Keratinocyte (primary cell): ENCODE measurements at regions not wholly inside any gene's neighbourhood (a gene's known extent, or its start where the extent isn't known, plus 50 kb on each side); places are given as distances from the start of the nearest gene placed in this dataset.

Source experiments
- DNase-seq: peaks from one replicate; pipeline ENCODE4 v3.0.0-alpha.2; 2011; ENCODE audit warnings: low read depth, missing footprints, low spot score
- FAIRE-seq: peaks from 2 replicates; lab custom pipeline; 2011; peaks lifted over from hg19 to GRCh38; lab: Jason Lieb, UNC
- H2AFZ ChIP-seq: 2 replicates; pipeline ENCODE4 v1.6.0; 2012; ENCODE audit warnings: low read length, control low read depth, inconsistent platforms; ENCODE audit not compliant: control insufficient read depth
- H3K27ac ChIP-seq: 2 replicates; pipeline ENCODE4 v1.5.1; 2011; ENCODE audit warnings: low read length; ENCODE audit not compliant: control insufficient read depth, insufficient read depth
- H3K27me3 ChIP-seq: 3 replicates; pipeline ENCODE4 v1.6.0; 2011; ENCODE audit warnings: low read length; ENCODE audit not compliant: control insufficient read depth, insufficient read depth; ENCODE audit errors: extremely low read depth
- H3K36me3 ChIP-seq, 2 experiments: 2 replicates in 1 of 2; 3 replicates in 1 of 2; pipeline ENCODE4 v1.5.1; 2011; ENCODE audit warnings: low read length in 2 of 2, mild to moderate bottlenecking in 1 of 2; ENCODE audit not compliant: control insufficient read depth in 2 of 2, insufficient read depth in 2 of 2; ENCODE audit errors: extremely low read depth in 1 of 2
- H3K4me1 ChIP-seq: 3 replicates; pipeline ENCODE4 v1.5.1; 2011; ENCODE audit warnings: low read length; ENCODE audit not compliant: control insufficient read depth, insufficient read depth; ENCODE audit errors: extremely low read depth
- H3K4me2 ChIP-seq: 3 replicates; pipeline ENCODE4 v1.6.0; 2011; ENCODE audit warnings: low read depth, low read length; ENCODE audit not compliant: control insufficient read depth, insufficient read depth; ENCODE audit errors: extremely low read depth
- H3K4me3 ChIP-seq, 3 experiments: fragments of 200-600 bp in 1 of 3; sonication (generic) in 1 of 3; 2 replicates in 2 of 3; 3 replicates in 1 of 3; pipeline ENCODE4 v1.5.1; 2011 to 2016; ENCODE audit warnings: low read length in 3 of 3, mild to moderate bottlenecking in 3 of 3, control low read depth in 2 of 3, inconsistent platforms in 1 of 3, low read depth in 1 of 3, mixed read lengths in 1 of 3, mixed run types in 1 of 3, moderate library complexity in 1 of 3; ENCODE audit not compliant: control insufficient read depth in 2 of 3, insufficient read depth in 2 of 3; ENCODE audit errors: extremely low read depth in 1 of 3
- H3K79me2 ChIP-seq: 2 replicates; pipeline ENCODE4 v1.6.0; 2012; ENCODE audit warnings: low read length; ENCODE audit not compliant: control insufficient read depth, insufficient read depth
- H3K9ac ChIP-seq: 3 replicates; pipeline ENCODE4 v1.6.0; 2011; ENCODE audit warnings: low read length; ENCODE audit not compliant: control insufficient read depth, insufficient read depth; ENCODE audit errors: extremely low read depth
- H3K9me1 ChIP-seq: 3 replicates; pipeline ENCODE4 v1.6.0; 2011; ENCODE audit warnings: low read length; ENCODE audit not compliant: control insufficient read depth, insufficient read depth; ENCODE audit errors: extremely low read depth
- H3K9me3 ChIP-seq: 2 replicates; pipeline ENCODE4 v1.5.1; 2012; ENCODE audit warnings: low read depth, low read length; ENCODE audit not compliant: control insufficient read depth
- H4K20me1 ChIP-seq: 3 replicates; pipeline ENCODE4 v1.6.0; 2011; ENCODE audit warnings: low read length; ENCODE audit not compliant: control insufficient read depth, insufficient read depth; ENCODE audit errors: extremely low read depth
- CTCF ChIP-seq, 3 experiments: IDR thresholded peaks in 1 of 3; conservative IDR thresholded peaks in 1 of 3; optimal IDR thresholded peaks in 1 of 3; 2 replicates in 2 of 3; 3 replicates in 1 of 3; pipeline versions ENCODE3 to v1.5.1; 2011; ENCODE audit warnings: low read length in 3 of 3, mild to moderate bottlenecking in 3 of 3, moderate library complexity in 2 of 3, control low read depth in 1 of 3, inconsistent platforms in 1 of 3; ENCODE audit not compliant: insufficient read depth in 2 of 3; ENCODE audit errors: extremely low read depth in 1 of 3
- EZH2 ChIP-seq: IDR thresholded peaks from one replicate; pipeline ENCODE4 v1.6.1; 2012; ENCODE audit warnings: inconsistent platforms, mild to moderate bottlenecking, low read length, moderate library complexity
- dilution Hi-C: fragments of 300-500 bp; cut with MboI; formaldehyde crosslinking; loops from one replicate; pipeline ENCODE4 v1.7.0; 2020; ENCODE audit warnings: low sequenced_read_pairs; ENCODE audit not compliant: extremely low pct_ligation_motif_present

DNA sequence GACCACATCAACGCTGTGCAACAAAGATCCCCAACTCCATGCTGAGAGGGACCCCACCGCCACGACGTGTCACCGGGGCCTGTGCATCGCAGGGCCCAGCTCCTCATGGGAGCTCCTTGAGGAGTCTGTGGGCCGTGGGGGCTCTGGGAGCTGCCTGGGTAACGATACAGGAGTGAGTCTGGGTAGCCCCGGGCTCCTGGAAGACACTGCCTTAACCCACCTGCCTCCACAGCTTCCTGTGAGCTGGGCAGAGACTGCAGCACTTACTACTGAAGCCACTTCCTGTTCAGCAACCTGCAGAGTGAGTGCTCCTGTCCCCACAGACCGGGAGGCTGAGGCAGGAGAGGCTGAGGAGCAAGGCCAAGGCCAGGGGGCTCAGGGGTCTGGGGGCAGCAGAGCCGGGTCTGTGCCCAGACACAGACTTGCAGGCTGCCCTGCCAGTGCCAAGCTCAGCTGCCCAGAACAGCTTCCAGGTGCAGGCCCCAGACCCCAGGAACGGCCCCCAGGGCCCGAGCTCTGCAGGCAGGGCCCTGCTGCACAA, 226.7 kb downstream of the BRD1 start:
- peaks cover 21% of the 10 kb centered on the region for H3K9me3 ChIP-seq
- no peak overlapping the region for H3K27ac ChIP-seq
- no peak for FAIRE-seq
- TF ChIP-seq CTCF (optimal IDR thresholded peaks at IDR 0.05 in 1 of 3, IDR thresholded peaks at IDR 0.05 in 1 of 3, conservative IDR thresholded peaks at IDR 0.05 in 1 of 3; ENCODE audit: extremely low read depth in 1 of 3, insufficient read depth in 2 of 3, low read length in 3 of 3) (no peak), EZH2 (no peak)
- no peaks in the 10 kb centered on the region for H3K79me2 ChIP-seq
- dilution Hi-C loops = no loop called here
- H3K4me1 ChIP-seq = no peaks in the 10 kb centered on the region
- no peak overlapping the region for H2AFZ ChIP-seq
- H3K4me2 ChIP-seq = no peak overlapping the region
- no peaks in the 10 kb centered on the region for H3K9me1 ChIP-seq
- H3K27me3 ChIP-seq = no peaks in the 10 kb centered on the region
- H3K36me3 ChIP-seq = no peaks in the 10 kb centered on the region
- H3K4me3 ChIP-seq = no peak overlapping the region
- H4K20me1 ChIP-seq = no peaks in the 10 kb centered on the region
- H3K9ac ChIP-seq = no peak overlapping the region
- no peak for DNase-seq

GRCh38 chr22:49600468-49600867, 227.2 kb downstream of the BRD1 start:
- Histone ChIP-seq H3K9me3 (peaks cover 26% of the 10 kb centered on the region), H3K9me1 (no peaks in the 10 kb centered on the region), H3K27me3 (no peaks in the 10 kb centered on the region), H3K36me3 (no peaks in the 10 kb centered on the region), H3K4me2 (no peak overlapping the region), H4K20me1 (no peaks in the 10 kb centered on the region), H3K9ac (no peak overlapping the region), H3K4me3 (no peak overlapping the region), H3K4me1 (no peaks in the 10 kb centered on the region), H3K27ac (no peak overlapping the region), H3K79me2 (no peaks in the 10 kb centered on the region), H2AFZ (no peak overlapping the region)
- DNase-seq = no peak
- no peak for FAIRE-seq
- TF ChIP-seq CTCF (optimal IDR thresholded peaks at IDR 0.05 in 1 of 3, IDR thresholded peaks at IDR 0.05 in 1 of 3, conservative IDR thresholded peaks at IDR 0.05 in 1 of 3; ENCODE audit: extremely low read depth in 1 of 3, insufficient read depth in 2 of 3, low read length in 3 of 3) (no peak), EZH2 (no peak)
- dilution Hi-C loops = no loop called here
